AG09319 (cell line): ENCODE measurements at regions not wholly inside any gene's neighbourhood (a gene's known extent, or its start where the extent isn't known, plus 50 kb on each side); places are given as distances from the start of the nearest gene placed in this dataset.

Source experiments
- DNase-seq: peaks from one replicate; pipeline ENCODE4 v3.0.0-alpha.2; 2010; ENCODE audit warnings: low read depth; ENCODE audit errors: extremely low read depth
- TF ChIP-seq, protein P1 (sequence below): IDR thresholded peaks from 2 replicates; pipeline ENCODE4 v1.5.1; 2011; ENCODE audit warnings: low read depth, mild to moderate bottlenecking, inconsistent platforms, low read length, moderate library complexity

DNA sequence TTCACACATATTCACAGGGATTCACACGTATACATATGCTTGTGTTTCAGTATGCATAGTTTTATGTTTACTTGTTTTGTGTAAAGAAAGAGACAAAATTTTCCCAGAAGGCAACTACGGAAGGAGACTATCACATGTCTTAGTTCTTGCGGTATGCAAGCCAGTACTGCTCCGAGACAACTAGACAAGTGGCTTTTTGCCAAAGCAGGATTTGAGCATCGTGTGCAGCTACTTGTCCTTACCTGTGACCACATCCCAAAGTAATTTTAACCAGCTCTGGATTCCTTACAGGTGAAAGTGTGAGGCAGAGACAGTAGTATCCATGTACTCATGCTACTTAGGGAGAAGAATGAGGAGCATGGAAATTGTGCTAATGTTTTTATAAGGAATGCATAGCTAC is 591.4 kb upstream of the NR2F2 start:
- DNase-seq, result no peak
- TF ChIP-seq, protein P1, sequence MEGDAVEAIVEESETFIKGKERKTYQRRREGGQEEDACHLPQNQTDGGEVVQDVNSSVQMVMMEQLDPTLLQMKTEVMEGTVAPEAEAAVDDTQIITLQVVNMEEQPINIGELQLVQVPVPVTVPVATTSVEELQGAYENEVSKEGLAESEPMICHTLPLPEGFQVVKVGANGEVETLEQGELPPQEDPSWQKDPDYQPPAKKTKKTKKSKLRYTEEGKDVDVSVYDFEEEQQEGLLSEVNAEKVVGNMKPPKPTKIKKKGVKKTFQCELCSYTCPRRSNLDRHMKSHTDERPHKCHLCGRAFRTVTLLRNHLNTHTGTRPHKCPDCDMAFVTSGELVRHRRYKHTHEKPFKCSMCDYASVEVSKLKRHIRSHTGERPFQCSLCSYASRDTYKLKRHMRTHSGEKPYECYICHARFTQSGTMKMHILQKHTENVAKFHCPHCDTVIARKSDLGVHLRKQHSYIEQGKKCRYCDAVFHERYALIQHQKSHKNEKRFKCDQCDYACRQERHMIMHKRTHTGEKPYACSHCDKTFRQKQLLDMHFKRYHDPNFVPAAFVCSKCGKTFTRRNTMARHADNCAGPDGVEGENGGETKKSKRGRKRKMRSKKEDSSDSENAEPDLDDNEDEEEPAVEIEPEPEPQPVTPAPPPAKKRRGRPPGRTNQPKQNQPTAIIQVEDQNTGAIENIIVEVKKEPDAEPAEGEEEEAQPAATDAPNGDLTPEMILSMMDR, result no peak

DNA sequence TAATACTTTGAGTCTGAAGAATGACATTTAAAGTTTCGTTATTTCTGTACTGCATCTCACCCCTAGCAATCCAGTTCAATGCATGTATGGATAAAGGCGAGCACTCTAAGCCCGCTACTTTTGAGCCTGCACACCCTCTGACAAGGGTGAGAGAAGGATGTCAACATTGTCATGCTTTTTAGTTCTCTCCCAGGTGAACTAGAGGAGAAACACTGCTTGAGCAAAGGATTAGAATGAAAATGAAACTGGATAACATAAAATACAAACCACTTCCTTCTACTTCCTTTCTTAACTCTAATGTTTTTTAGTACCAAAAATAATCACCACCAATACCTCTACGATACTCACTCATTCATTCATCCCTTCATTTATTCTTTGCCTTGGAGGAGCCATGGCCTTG is 588.7 kb upstream of the NR2F2 start:
- DNase-seq, result no peak
- TF ChIP-seq, protein P1, result no peak

DNA sequence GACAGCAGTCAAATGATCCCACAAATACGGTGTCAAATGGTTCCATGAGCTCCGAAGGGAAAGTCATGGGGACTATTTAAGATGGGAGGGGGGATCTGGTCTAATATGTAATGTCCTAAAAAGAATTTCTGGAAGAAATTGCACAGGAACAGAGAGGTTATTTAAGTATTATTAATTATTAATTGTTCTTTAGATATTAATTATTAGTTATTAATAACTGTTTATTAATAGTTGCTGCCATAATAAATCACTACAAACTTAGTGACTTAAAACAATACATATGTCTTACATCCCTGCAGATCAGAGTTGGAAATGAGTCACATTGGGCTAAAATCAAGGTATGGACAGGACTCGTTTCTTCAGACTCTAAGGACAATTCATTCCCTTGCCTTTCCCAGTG is 588.2 kb upstream of the NR2F2 start:
- TF ChIP-seq, protein P1, result no peak
- no peak for DNase-seq

DNA sequence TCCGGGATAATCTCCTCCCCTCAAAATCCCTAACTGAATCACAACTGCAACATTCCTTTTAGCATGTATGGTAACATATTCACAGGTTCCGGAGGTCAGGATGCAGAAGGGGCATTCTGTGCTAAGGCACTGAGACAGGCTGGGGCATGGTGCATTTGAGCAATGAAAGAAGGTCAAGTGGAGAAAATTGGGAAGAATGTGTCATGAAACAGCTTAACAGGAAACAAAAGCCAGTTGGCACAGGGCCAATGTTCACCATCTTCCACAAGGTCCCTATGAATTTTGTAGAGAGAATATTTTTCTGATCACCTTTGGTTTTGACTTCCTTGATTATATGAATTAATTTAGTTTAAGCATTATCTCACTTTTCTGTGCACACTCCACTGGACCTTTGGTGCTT is 587.7 kb upstream of the NR2F2 start:
- DNase-seq, result no peak
- TF ChIP-seq, protein P1, result no peak

DNA sequence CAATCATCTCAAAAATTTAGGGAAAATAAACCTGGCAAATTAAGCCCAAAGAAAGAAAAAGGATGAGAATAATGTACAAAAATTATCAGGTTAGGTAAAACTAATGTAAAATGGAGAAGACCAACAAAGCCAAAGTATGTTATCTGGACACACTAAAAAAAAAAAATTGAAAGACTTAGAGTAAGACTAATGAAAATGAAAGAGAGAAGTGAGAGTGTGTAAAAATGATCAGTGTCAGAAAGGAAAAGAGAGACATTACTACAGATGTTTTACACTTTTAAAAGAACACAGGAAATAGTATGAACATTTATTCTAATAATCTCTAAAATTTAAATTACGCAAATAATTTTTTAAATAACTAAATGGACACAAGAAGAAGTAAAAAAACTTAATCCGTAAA is 573.3 kb upstream of the NR2F2 start:
- TF ChIP-seq, protein P1, result no peak
- DNase-seq, result no peak

DNA sequence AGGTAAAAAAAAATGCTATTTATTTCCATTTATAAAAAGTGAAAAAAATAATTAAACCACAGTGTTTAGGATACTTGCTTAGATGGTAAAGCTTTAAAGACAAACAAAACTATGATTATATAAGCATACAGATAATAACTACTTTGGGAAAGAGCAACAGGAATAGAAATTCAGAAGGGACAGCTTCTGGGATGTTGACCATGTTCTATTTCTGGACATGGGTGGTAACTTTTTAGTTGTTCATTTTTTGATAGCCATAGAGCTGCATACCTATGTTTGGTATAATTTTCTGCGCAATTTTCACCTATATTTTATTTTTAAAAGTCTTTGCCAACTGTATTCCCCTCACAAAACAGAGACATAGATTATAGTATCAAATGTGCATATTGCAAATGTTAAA is 572.0 kb upstream of the NR2F2 start:
- TF ChIP-seq, protein P1, result no peak
- no peak for DNase-seq

DNA sequence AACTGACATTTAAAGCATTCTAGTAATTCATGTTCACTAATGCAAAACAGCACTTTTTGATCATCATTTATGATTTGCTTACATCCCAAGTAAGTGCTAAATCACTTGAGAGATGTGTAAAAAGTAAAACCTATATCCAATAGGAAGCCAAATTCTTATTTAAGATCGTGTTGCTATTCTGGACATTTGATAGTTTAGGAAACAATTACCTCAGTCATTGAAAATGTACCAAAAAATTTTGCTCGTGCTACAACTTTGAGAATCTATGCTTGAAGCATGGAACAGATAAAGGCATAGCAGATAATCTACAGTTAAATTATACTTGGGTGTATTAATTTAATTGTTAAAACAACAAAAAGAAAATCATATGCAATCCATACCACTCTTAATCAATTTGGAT is 571.6 kb upstream of the NR2F2 start:
- TF ChIP-seq, protein P1, result no peak

More for the DNA sequence above, 571.6 kb upstream of the NR2F2 start:
- no peak for DNase-seq
